HG03378 (cell line): ENCODE measurements at regions not wholly inside any gene's neighbourhood (a gene's known extent, or its start where the extent isn't known, plus 50 kb on each side); places are given as distances from the start of the nearest gene placed in this dataset.
"Not testable (repeated sequence)": the region's sequence is repeated elsewhere in the genome, so short reads cannot be mapped to it uniquely, and the experiment has no call there.

Experiments
- ATAC-seq: cut with Tn5 transposase; IDR thresholded peaks from one replicate; pipeline ENCODE4 v1.9.1; 2021; ENCODE audit warnings: mild to moderate bottlenecking, moderate library complexity; ENCODE audit not compliant: unreplicated experiment

- no peak for ATAC-seq
Observed at GRCh38 chr4:3864742-3865721, 98.8 kb downstream of the ADRA2C start.

GRCh38 chr4:3865986-3866812 lies 100.0 kb downstream of the ADRA2C start:
- ATAC-seq: no peak

GRCh38 chr4:3866813-3867129 lies 100.6 kb downstream of the ADRA2C start:
- ATAC-seq: no peak

- ATAC-seq: no peak
Observed at GRCh38 chr4:3867403-3868100, 101.4 kb downstream of the ADRA2C start.

- no peak for ATAC-seq
Observed at GRCh38 chr4:3868211-3869173, 102.3 kb downstream of the ADRA2C start.

- ATAC-seq: no peak
Observed at GRCh38 chr4:3869174-3869572, 103.0 kb downstream of the ADRA2C start.

GRCh38 chr4:3869661-3870566 lies 103.7 kb downstream of the ADRA2C start:
- ATAC-seq: no peak

GRCh38 chr4:3870567-3870962 lies 104.4 kb downstream of the ADRA2C start:
- ATAC-seq: no peak

- ATAC-seq: no peak
Observed at GRCh38 chr4:3871181-3871852, 105.1 kb downstream of the ADRA2C start.

- ATAC-seq: no peak
Observed at GRCh38 chr4:3871881-3872833, 106.0 kb downstream of the ADRA2C start.

- no peak for ATAC-seq
Observed at GRCh38 chr4:3872834-3873313, 106.7 kb downstream of the ADRA2C start.

- ATAC-seq: no peak
Observed at GRCh38 chr4:3873408-3874027, 107.3 kb downstream of the ADRA2C start.

- no peak for ATAC-seq
Observed at GRCh38 chr4:3874028-3874415, 107.8 kb downstream of the ADRA2C start.

GRCh38 chr4:3874525-3875110 lies 108.4 kb downstream of the ADRA2C start:
- ATAC-seq: no peak

GRCh38 chr4:3875466-3875865 lies 109.3 kb downstream of the ADRA2C start:
- no peak for ATAC-seq

GRCh38 chr4:3876057-3876845 lies 110.1 kb downstream of the ADRA2C start:
- not testable (repeated sequence) for ATAC-seq
